8988T (cell line): ENCODE measurements at regions not wholly inside any gene's neighbourhood (a gene's known extent, or its start where the extent isn't known, plus 50 kb on each side); places are given as distances from the start of the nearest gene placed in this dataset.

Experiments
- DNase-seq: peaks from one replicate; pipeline ENCODE4 v3.0.0; 2011

- DNase-seq = no peak
Observed at GRCh38 chr2:64222351-64222750, 78.1 kb upstream of the PELI1 start.

GRCh38 chr2:64223055-64223454 is 78.8 kb upstream of the PELI1 start:
- DNase-seq = no peak

GRCh38 chr2:64225491-64225890 is 81.3 kb upstream of the PELI1 start:
- DNase-seq = no peak

GRCh38 chr2:64226611-64227010 is 82.4 kb upstream of the PELI1 start:
- DNase-seq = no peak

- DNase-seq = no peak
Observed at GRCh38 chr2:64227603-64228125, 83.4 kb upstream of the PELI1 start.

- peak; percentile 52 for DNase-seq
Observed at GRCh38 chr2:64228126-64228678, 84.0 kb upstream of the PELI1 start.

- no peak for DNase-seq
Observed at GRCh38 chr2:64228918-64229317, 84.7 kb upstream of the PELI1 start.

- no peak for DNase-seq
Observed at GRCh38 chr2:64230540-64230939, 86.3 kb upstream of the PELI1 start.

- DNase-seq = no peak
Observed at GRCh38 chr2:64232266-64232665, 88.0 kb upstream of the PELI1 start.

GRCh38 chr2:64233376-64233922 is 89.2 kb upstream of the PELI1 start:
- DNase-seq = no peak

- DNase-seq = no peak
Observed at GRCh38 chr2:64234150-64234549, 89.9 kb upstream of the PELI1 start.

GRCh38 chr2:64234785-64235184 is 90.6 kb upstream of the PELI1 start:
- DNase-seq = no peak

GRCh38 chr2:64237266-64237665 is 93.0 kb upstream of the PELI1 start:
- DNase-seq = no peak

GRCh38 chr2:64238799-64239198 is 94.6 kb upstream of the PELI1 start:
- DNase-seq = no peak

- DNase-seq = no peak
Observed at GRCh38 chr2:64243081-64244036, 99.1 kb upstream of the PELI1 start.

GRCh38 chr2:64244037-64244416 is 99.8 kb upstream of the PELI1 start:
- DNase-seq = no peak

- no peak for DNase-seq
Observed at GRCh38 chr2:64245631-64246030, 101.4 kb upstream of the PELI1 start.

- DNase-seq = no peak
Observed at GRCh38 chr2:64246962-64247361, 102.7 kb upstream of the PELI1 start.

GRCh38 chr2:64249426-64249825 is 105.2 kb upstream of the PELI1 start:
- DNase-seq = no peak

- no peak for DNase-seq
Observed at GRCh38 chr2:64250063-64250462, 105.8 kb upstream of the PELI1 start.

- no peak for DNase-seq
Observed at GRCh38 chr2:64250751-64251423, 106.7 kb upstream of the PELI1 start.

GRCh38 chr2:64251497-64252250 is 107.5 kb upstream of the PELI1 start:
- no peak for DNase-seq
